ENCODE measurements at regions not wholly inside any gene's neighbourhood (a gene's known extent, or its start where the extent isn't known, plus 50 kb on each side); places are given as distances from the start of the nearest gene placed in this dataset.

- TF ChIP-seq GATA2 (IDR thresholded peaks at IDR 0.05; ENCODE audit: low read depth, low read length) (no peak), GATA3 (IDR thresholded peaks at IDR 0.05; ENCODE audit: low read depth, low read length) (no peak)
Measured at GRCh38 chr19:30148803-30149202, 206.8 kb downstream of the URI1 start.

Measured in SH-SY5Y (cell line).